Right kidney (tissue), 1 donor: ENCODE measurements at regions not wholly inside any gene's neighbourhood (a gene's known extent, or its start where the extent isn't known, plus 50 kb on each side); places are given as distances from the start of the nearest gene placed in this dataset.
"Not testable (repeated sequence)": the region's sequence is repeated elsewhere in the genome, so short reads cannot be mapped to it uniquely, and the experiment has no call there.

Experiments used
- DNase-seq: peaks from one replicate; pipeline ENCODE4 v3.0.0-alpha.2; 2016

- no peak for DNase-seq
Observed at GRCh38 chr13:82147526-82147925, 1734.7 kb downstream of the SLITRK1 start.

DNA sequence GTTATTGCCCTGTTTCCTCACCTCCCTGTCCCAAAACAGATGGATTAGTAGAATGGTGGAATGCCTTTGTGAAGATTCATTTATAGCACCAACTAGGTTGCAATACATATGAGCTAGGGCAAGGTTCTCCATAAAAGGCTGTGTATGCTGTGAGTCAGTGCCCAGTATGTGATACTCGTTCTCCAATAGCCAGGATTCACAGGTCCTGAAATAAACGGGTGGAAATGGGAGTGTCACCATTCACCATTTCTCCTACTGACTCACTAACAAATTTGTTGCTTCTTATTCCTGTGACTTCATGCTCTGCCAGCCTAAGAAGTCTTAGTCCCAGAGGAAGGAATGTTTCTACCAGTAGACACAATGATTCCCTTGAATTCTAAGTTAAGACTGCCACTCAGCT, 1745.4 kb downstream of the SLITRK1 start:
- no peak for DNase-seq

GRCh38 chr13:82129281-82129680, 1753.0 kb downstream of the SLITRK1 start:
- DNase-seq = no peak

DNA sequence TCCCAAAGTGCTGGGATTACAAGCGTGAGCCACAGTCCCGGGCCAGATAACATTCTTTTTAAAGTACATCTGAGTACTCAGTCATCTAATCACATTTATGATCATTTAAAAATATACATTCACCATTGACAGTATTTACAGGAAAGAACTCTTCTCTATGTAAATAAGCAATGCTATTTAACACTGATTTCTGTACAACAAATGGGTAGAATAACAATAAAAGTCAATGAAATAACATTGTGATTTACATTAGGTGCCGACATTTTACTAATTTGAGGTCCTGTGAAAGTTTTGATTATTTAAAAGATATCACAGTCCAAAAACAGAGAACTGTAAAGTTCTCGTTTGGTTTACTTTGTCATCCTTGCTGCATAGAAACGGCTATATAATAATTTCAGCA, 1763.7 kb downstream of the SLITRK1 start:
- no peak for DNase-seq

- DNase-seq = no peak
Observed at GRCh38 chr13:82116422-82116989, 1765.8 kb downstream of the SLITRK1 start.

GRCh38 chr13:82115391-82115790, 1766.9 kb downstream of the SLITRK1 start:
- DNase-seq = no peak

- DNase-seq = no peak
Observed at GRCh38 chr13:82096256-82096655, 1755.3 kb upstream of the SPRY2 start.

DNA sequence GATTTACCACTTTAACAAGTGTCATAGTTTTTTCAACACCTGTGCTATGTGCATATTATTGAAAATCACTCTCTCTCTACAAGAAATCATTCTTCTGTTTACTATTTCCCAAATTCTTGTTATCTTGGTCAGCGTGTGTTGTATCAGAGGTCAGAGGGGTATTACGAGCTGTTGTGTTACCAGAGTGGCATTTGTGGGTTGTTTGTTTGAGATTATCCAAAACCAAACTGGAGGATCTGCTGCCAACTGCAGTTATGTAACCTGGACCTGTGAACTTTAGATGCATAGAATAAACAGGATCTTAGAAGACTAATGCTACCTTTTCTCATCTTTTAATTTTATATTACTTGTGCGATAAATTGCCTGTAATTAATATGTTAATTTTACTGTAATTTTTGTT, 1751.4 kb upstream of the SPRY2 start:
- no peak for DNase-seq

- no peak for DNase-seq
Observed at GRCh38 chr13:82088781-82089180, 1747.9 kb upstream of the SPRY2 start.

DNA sequence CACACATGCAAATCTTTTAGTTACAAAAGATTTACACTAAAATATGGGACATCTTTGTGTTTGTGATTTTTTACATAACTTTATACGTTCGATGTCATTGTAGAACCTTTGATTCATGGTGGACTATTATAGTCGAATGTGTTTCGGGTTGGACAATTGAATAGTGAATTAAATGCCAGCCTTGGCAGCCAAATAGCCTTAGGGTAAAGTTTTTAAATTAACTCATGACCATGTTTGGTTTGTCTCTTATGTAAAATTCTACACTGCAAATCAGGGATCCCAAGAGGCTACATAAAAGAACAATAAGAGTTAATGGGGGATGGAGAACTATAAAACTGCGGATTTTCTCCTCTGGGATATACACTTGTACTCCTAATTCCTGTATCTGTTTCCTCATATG, 1735.6 kb upstream of the SPRY2 start:
- no peak for DNase-seq

DNA sequence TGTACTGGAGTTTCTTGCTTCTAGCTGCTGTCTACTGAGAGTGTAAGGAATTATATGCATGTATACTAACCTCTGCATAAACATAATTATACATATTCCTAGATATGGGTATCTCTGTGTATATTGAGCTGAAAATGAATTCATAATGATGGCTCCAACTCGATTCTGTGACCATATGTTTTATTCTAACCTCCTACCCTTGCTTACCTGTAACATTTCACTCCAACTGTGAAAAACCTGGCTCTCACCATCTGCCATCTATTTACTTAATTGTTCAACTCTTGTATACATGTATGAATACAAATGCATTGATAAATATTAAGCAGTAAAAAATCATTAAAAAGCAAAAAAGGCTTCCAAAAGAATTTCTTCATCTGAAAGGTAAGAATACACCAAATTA, 1729.5 kb upstream of the SPRY2 start:
- no peak for DNase-seq

DNA sequence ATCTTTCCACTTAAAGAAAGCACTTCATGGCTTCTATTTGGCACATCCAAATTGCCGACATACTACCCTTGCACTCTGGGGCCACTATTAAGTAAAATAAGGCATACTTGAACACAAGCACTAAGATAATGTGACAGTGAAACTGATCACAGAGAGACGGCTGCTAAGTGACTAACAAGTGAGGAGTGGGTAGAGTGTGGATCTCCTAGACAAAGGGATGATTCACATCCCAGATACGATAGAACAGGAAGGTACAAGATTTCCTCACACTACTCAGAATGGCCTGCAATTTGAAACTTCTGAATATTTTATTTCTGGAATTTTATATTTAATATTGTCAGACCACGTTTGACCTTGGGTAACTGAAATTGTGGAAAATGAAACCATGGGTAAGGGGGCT, 1721.8 kb upstream of the SPRY2 start:
- DNase-seq = no peak

- no peak for DNase-seq
Observed at GRCh38 chr13:82058364-82058763, 1717.4 kb upstream of the SPRY2 start.

DNA sequence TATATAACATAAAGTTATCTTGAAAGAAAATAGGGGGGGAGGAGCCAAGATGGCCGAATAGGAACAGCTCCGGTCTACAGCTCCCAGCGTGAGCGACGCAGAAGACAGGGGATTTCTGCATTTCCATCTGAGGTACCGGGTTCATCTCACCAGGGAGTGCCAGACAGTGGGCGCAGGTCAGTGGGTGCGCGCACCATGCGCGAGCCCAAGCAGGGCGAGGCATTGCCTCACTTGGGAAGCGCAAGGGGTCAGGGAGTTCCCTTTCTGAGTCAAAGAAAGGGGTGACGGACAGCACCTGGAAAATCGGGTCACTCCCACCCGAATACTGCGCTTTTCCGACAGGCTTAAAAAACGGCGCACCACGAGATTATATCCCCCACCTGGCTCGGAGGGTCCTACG, 1704.4 kb upstream of the SPRY2 start:
- DNase-seq = not testable (repeated sequence)

DNA sequence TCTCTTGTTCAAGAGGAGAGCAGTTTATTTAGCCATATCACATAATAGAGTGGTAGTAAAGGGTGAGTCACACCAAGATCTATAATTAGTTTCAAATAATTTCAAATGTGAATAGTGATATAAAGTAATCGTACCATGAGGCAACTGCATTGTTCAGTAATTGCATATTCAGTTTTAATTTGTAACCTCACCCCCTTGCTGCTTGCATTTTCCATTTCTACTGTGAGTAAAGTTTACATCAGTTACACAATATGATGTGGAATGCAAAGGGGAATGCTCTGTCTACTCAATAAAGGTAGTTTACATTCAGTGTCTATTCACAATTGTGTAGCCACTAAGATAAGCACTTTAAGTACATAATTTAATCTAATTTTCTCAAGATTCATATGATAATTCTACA, 1695.7 kb upstream of the SPRY2 start:
- DNase-seq = no peak

DNA sequence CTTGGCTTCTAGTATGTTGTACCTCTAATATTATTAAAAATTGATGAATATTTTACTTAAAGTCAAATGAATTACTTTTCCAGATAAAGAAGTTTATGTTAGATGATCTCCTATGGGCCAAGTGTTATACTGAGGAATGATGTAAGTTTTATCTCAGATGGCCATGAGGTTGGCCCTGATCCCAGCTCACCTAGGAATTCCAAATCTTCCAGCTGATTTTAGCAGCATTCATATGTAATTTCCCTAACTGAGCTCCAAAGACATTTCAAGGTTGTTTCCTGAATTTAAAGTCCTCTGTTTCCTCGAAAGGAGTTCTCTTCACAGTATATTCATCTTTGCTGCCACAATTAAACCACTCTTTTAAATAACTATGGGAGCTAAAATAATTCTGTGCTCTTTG, 1670.4 kb upstream of the SPRY2 start:
- no peak for DNase-seq

GRCh38 chr13:82010780-82011179, 1669.9 kb upstream of the SPRY2 start:
- DNase-seq = no peak

DNA sequence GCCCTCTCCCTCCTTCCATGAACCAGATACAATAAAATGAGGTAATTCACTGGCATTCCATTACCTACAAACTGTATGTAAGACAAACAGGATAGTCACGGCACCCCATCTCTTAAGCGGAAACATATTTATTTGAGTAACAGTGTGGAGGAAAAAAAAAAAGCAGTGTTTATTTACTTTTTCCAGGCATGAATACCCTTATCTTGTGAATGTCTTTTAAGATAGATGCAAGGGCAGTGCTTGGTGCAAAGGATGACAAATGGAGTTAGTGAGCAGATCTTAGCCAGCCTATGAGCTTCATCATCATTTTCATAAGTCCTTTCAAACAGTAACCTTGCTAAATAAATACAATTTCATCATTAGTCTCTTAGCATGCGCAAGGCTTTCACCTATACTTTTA, 1661.8 kb upstream of the SPRY2 start:
- DNase-seq = no peak

DNA sequence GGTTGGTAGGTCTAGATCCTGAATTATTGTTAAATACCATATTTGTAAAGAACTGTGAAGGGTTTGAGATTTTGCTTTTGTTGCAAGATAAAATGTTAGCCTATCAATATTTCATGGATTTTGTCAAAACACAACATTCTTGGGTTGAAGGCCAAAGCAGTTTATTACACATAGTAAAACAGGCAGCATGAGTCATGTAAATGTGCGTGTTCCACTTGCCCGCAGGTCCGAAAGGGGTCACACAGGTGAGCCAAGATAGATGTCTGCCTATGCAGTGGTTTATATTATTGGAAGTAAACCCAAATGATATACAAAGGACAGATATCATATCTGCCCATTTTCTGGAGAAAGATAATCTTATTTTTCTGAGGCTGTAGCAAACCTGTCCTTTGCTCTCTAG, 1654.4 kb upstream of the SPRY2 start:
- no peak for DNase-seq

GRCh38 chr13:81990652-81991051, 1649.7 kb upstream of the SPRY2 start:
- DNase-seq = no peak

DNA sequence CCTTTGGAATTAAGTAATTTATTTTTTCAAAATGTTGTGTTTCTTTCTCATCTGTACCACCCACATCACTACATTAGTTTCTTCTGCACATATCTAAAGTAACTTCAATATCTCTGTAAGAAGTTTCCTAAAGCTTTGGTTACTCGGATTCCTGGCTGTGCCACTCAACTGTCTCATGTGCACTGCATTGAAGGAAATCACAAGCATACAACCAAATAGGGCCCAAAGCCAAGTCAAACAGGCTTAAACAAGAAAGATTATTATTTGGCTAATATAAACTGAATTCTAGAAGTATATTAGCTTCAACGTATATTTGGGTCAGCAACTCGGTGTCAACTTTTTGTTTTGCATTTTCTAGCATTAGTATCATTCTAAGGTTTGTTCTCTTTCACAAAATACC, 1647.6 kb upstream of the SPRY2 start:
- no peak for DNase-seq

GRCh38 chr13:81987677-81988357, 1646.9 kb upstream of the SPRY2 start:
- no peak for DNase-seq

DNA sequence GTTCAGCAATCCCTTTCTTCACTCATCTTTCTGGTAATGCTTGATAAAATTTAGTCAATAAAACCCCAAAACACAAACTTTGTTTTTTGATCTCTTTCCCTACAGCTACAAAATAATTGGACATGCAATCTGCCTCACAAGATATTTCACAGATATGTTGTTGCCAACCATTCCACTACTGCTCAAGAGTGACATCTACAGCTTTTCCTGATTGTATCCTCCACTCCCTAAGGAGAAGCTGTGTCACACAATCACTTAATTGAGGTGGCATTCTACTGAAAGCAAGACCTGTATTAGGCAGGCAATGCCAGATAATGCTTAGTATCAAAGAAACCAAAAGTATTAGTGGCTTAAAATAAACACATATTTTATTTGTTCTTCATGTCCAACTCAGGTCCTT, 1646.2 kb upstream of the SPRY2 start:
- no peak for DNase-seq

GRCh38 chr13:81986308-81986707, 1645.4 kb upstream of the SPRY2 start:
- no peak for DNase-seq

DNA sequence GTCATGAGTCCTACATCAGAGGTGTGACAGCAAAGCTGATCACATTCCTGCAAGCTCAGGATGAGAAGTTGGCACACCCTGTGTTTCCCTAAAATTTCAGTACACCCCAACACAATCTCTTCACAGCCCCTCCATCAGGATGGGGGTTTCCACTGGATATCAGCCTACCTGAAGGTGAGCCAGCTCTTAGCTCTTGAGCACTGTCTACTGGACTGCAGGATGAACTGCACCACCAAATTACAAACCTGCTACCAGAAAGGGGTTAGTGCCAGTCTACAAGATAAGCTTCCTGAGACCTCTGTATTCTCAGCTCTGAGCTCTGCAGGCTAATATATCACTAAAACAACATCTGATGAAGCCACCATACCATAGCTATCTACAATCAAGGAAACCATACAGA, 1616.2 kb upstream of the SPRY2 start:
- DNase-seq = no peak
